ENCODE measurements at regions not wholly inside any gene's neighbourhood (a gene's known extent, or its start where the extent isn't known, plus 50 kb on each side); places are given as distances from the start of the nearest gene placed in this dataset.

- in situ Hi-C loops (cut with MboI; ENCODE audit: low sequenced_read_pairs in 4 of 4), result no loop called here
- TF ChIP-seq POLR2A (IDR thresholded peaks at IDR 0.05), result no peak
- TF ChIP-seq CTCF (IDR thresholded peaks at IDR 0.05 in 4 of 5, conservative IDR thresholded peaks at IDR 0.05 in 1 of 5), result no peak
- ATAC-seq, result no peak
- Histone ChIP-seq H3K4me1 (peaks cover 0 to 3% of the 10 kb centered on the region in 2 donors), H3K27ac (no peak overlapping the region), H3K36me3 (no peaks in the 10 kb centered on the region), H3K4me3 (no peak overlapping the region), H3K9me3 (no peaks in the 10 kb centered on the region), H3K27me3 (no peaks in the 10 kb centered on the region)
- intact Hi-C loops (cut with DNase I; ENCODE audit: low total_unique reads), result no loop called here
- no peak for DNase-seq
Measured at GRCh38 chr9:107064378-107064777, 201.4 kb downstream of the ZNF462 start.

GRCh38 chr9:107065549-107065948 is 202.6 kb downstream of the ZNF462 start:
- H3K9me3 ChIP-seq, result no peaks in the 10 kb centered on the region
- H3K36me3 ChIP-seq, result no peaks in the 10 kb centered on the region
- H3K27me3 ChIP-seq, result no peaks in the 10 kb centered on the region
- TF ChIP-seq CTCF (IDR thresholded peaks at IDR 0.05 in 4 of 5, conservative IDR thresholded peaks at IDR 0.05 in 1 of 5) (no peak), POLR2A (IDR thresholded peaks at IDR 0.05) (no peak)
- no peak overlapping the region for H3K4me3 ChIP-seq
- intact Hi-C loops (cut with DNase I; ENCODE audit: low total_unique reads) (no loop called here), in situ Hi-C loops (cut with MboI; ENCODE audit: low sequenced_read_pairs in 4 of 4) (no loop called here)
- H3K4me1 ChIP-seq, result peaks cover 0 to 3% of the 10 kb centered on the region in 2 donors
- H3K27ac ChIP-seq, result no peak overlapping the region
- ATAC-seq (no peak), DNase-seq (no peak)

- Histone ChIP-seq H3K36me3 (no peaks in the 10 kb centered on the region), H3K9me3 (no peaks in the 10 kb centered on the region), H3K27me3 (no peaks in the 10 kb centered on the region), H3K27ac (no peak overlapping the region), H3K4me3 (no peak overlapping the region), H3K4me1 (peaks cover 0 to 3% of the 10 kb centered on the region in 2 donors)
- no peak for ATAC-seq
- intact Hi-C loops (cut with DNase I; ENCODE audit: low total_unique reads) (no loop called here), in situ Hi-C loops (cut with MboI; ENCODE audit: low sequenced_read_pairs in 4 of 4) (no loop called here)
- TF ChIP-seq POLR2A (IDR thresholded peaks at IDR 0.05) (no peak), CTCF (IDR thresholded peaks at IDR 0.05 in 4 of 5, conservative IDR thresholded peaks at IDR 0.05 in 1 of 5) (no peak)
- DNase-seq, result no peak
Measured at GRCh38 chr9:107067739-107068416, 204.9 kb downstream of the ZNF462 start.

GRCh38 chr9:107068581-107068980 is 205.6 kb downstream of the ZNF462 start:
- ATAC-seq, result no peak
- intact Hi-C loops (cut with DNase I; ENCODE audit: low total_unique reads), result no loop called here
- H3K4me1 ChIP-seq, result peaks cover 0 to 3% of the 10 kb centered on the region in 2 donors

More at GRCh38 chr9:107068581-107068980, 205.6 kb downstream of the ZNF462 start:
- no peaks in the 10 kb centered on the region for H3K36me3 ChIP-seq
- no peak overlapping the region for H3K27ac ChIP-seq
- in situ Hi-C loops (cut with MboI; ENCODE audit: low sequenced_read_pairs in 4 of 4), result no loop called here
- TF ChIP-seq CTCF (IDR thresholded peaks at IDR 0.05 in 4 of 5, conservative IDR thresholded peaks at IDR 0.05 in 1 of 5) (no peak), POLR2A (IDR thresholded peaks at IDR 0.05) (no peak)
- H3K4me3 ChIP-seq, result no peak overlapping the region
- DNase-seq, result no peak
- H3K27me3 ChIP-seq, result no peaks in the 10 kb centered on the region
- no peaks in the 10 kb centered on the region for H3K9me3 ChIP-seq
